HG03139 (cell line): ENCODE measurements at regions not wholly inside any gene's neighbourhood (a gene's known extent, or its start where the extent isn't known, plus 50 kb on each side); places are given as distances from the start of the nearest gene placed in this dataset.
"Not testable (repeated sequence)": the region's sequence is repeated elsewhere in the genome, so short reads cannot be mapped to it uniquely, and the experiment has no call there.

Experiments
- ATAC-seq: cut with Tn5 transposase; IDR thresholded peaks from one replicate; pipeline ENCODE4 v1.9.1; 2021; ENCODE audit not compliant: unreplicated experiment

DNA sequence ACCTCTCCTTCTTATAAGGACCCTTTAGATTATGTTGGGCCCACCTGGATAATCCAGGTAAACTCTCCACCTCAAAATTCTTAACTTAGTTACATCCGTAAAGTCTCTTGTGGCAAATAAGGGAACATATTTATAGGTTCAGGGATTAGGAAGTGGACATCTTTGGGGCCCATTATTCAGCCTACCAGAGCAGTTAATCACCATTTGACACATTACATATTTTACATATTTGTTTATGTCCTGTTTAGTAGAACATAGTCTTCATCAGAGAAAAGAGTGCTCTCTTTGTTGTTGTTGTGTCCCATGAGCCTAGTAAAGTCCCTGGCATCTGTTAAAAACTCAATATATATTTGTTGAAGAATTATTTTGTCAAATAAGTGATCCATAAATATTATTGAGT is 134.0 kb upstream of the SPATS2L start:
- no peak for ATAC-seq

DNA sequence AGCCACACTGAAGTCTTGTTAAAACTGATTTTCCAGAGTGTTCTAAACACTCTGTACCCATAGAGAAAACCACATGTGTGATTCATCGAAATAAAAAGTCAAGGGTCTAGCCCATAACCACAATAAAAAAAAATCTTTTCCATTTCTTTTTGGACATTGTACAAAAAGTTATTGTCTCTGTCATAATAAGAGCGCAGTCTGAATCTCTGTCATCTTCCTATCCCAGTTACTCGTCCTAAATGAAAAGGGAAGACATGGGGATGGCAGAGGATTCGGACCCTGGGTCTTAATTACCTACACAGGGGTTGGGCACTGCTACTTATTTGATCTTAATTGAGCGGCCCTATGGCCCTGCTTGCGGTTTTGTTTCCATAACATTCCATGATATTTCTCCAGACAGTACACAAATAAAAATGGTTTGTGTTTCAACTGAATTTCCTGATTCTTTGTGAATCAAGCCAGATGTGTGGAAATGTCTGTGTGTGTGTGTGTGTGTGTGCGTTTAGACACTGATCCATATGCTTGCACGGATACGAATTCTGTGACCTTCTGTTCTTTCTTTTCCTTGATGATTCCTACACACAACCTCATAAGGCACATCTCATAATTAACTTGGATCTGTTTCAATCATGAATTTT is 133.4 kb upstream of the SPATS2L start:
- no peak for ATAC-seq

DNA sequence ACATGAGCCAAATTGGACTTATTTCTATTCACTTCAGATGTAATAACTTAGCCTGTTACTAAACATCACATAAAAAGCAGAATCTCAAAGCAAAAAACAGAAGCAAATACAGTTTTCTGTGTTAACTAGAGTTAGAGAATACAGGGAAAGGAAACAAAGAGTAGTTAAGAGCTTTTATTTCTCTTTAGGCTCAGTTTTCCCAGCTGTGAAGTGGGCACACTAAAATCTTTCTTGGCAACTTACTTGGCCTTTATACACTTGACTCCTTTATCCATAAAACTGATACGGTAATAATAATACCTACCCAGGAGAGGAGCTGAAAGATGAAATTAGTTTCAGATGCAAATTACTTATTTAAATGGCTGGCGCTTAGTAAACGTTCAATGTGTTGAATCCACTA is 132.8 kb upstream of the SPATS2L start:
- ATAC-seq: no peak

DNA sequence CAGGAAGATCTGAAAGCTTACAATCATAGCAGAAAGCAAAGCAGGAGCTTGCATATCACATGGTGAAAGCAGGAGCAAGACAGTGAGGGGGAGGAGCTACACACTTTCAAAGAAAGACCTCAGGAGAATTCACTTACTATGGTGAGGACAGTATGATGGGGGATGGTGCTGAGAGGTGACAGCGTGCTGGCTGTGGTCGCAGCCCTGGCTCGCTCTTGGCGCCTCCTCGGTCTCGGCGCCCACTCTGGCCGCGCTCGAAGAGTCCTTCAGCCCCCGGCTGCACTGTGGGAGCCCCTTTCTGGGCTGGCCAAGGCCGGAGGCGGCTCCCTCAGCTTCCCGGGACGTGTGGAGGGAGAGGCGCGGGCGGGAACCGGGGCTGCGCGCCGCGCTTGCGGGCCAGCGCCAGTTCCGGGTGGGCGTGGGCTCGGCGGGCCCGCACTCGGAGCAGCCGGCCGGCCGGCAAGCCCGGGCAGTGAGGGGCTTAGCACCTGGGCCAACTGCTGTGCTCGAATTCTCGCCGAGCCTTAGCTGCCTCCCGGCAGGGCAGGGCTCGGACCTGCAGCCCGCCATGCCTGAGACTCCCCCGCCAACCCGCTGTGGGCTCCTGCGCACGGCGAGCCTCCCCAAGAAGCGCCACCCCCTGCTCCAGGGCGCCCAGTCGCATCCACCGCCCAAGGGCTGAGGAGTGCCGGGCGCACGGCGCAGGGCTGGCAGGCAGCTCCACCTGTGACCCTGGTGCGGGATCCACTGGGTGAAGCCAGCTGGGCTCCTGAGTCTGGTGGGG is 131.9 kb upstream of the SPATS2L start:
- ATAC-seq: no peak

GRCh38 chr2:200177971-200178911 is 128.3 kb upstream of the SPATS2L start:
- ATAC-seq: no peak

DNA sequence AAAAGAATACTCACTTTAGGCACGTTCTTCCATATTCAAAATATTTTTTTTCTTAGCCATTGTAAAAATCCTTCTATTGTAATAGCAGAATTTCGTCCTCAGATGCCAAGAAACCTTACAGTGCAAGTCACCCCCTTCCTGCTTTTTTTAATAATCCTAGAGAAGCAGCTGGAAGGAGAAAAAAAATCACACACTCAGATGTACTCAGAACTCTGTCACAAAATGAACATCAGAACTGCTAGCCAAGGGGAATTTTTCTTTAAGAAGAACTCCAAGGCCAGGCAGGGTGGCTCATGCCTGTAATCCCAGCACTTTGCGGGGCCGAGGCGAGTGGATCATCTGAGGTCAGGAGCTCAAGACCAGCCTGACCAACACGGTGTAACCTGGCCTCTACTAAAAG is 127.3 kb upstream of the SPATS2L start:
- ATAC-seq: no peak

- ATAC-seq: no peak
Observed at GRCh38 chr2:200180943-200181342, 125.5 kb upstream of the SPATS2L start.

DNA sequence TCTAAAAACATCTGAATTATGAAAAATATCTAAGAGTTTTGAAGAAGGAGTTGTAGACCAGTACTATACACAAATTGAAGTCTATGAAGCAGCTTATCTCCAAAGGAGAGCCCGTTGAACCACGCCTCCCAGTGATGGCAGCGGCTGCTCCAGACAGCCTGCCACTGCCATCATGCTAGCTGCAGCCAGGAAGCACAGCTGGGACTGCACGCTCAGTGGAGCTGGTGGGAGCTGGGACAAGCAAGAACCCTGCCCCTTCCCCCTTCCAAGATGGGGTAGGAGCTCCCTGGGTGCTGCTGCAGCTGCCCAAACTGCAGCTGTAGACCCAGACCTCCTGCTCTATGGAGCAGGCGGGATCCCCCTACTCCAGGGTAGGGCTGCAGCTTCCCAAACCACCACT is 124.7 kb upstream of the SPATS2L start:
- no peak for ATAC-seq

DNA sequence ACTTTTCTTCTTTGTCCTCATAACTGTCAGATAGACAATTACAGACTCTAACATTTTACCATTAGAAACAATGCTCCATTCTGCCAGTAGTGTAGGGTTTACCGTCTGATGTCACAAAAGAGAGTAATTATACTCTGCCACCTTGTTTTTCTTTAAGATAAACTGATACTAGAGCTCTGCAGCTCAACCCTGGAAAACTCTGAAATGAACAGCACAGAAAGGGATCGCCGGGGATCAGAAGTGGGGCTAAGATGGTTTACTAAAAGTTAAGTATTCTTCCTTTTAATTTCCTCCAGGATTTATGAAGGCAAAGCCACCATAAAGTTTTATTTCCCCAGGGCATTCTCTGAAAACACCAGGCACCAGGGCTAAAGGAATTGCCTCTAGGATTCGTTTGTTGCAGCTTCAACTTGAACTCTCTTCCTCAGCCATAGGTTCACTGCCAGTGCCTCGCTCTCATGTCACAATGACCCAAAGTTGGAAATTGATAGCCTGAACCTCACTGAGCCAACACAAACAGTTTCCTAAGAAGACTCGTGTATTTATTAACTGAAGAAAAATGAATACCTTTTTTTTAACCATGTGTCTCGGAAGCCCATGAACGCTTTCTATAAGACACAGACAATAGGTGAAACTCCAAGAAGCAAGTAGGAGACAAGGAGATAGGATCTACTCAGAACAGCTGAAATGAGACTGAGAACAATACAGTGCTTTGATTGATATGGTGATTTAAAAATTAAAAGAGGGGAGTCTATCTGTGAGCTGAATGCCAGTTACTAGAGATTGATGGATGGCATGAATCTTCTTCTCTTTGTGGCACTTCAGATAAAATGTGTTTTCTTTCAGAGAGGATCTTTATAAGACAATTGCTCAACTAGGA is 121.5 kb upstream of the SPATS2L start:
- ATAC-seq: no peak

DNA sequence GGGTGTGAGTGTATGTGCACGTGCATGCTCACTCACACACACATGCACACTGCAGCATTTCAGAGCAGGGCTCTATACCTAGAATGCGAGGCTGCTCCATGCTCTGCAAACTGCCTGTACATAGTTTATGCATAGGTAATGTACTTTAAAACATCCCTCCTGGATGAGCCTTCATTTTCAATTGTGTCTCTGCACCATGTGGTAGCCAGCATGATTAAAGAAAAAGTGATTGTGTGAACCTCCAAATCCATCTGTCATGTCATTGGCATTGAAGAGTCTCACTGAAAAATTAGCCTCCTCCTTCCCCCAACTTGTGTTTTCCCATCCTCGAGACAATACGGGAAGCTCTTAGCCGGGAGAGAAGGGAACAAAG is 120.9 kb upstream of the SPATS2L start:
- ATAC-seq: no peak

- ATAC-seq: no peak
Observed at GRCh38 chr2:200186002-200186401, 120.5 kb upstream of the SPATS2L start.

- no peak for ATAC-seq
Observed at GRCh38 chr2:200188876-200189275, 117.6 kb upstream of the SPATS2L start.

- no peak for ATAC-seq
Observed at GRCh38 chr2:200189964-200190363, 116.5 kb upstream of the SPATS2L start.

- no peak for ATAC-seq
Observed at GRCh38 chr2:200193331-200193730, 113.2 kb upstream of the SPATS2L start.

DNA sequence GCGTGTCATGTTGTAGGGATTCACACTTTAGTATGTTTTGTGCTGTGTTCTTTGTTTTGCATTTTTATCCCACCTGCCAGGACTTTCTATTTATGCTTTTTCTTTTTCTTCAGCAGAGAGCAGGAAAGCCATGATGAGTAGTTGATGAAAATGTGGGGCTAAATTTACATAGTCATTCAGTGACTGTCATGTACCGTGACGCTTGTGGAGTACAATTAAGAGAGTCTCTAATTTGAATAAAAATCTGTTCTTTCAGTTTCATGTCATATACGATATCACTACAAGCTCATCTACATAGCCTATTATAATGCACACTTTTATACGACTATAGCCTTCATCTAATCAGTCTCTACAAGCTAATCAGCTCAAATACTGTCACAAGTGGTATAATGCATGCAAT is 112.7 kb upstream of the SPATS2L start:
- peak; percentile 63 for ATAC-seq

DNA sequence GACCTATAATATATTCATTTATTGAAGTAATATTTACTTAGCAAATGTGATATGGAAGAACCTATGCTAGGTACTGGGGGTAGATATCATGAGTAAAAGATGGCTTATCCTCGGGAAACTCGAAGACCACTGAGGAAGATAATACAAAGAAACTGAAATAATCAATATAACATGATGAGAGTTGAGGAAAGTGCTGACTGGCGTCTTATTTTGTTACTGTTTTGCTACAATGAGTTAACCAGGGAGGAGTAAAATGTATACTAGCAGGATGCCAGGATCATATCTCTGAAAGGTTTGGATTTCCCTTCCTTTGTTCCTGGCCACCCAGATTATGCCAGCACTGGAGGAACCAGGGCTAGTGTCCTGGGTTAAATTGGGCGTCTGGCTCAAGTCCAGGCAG is 111.7 kb upstream of the SPATS2L start:
- ATAC-seq: no peak

DNA sequence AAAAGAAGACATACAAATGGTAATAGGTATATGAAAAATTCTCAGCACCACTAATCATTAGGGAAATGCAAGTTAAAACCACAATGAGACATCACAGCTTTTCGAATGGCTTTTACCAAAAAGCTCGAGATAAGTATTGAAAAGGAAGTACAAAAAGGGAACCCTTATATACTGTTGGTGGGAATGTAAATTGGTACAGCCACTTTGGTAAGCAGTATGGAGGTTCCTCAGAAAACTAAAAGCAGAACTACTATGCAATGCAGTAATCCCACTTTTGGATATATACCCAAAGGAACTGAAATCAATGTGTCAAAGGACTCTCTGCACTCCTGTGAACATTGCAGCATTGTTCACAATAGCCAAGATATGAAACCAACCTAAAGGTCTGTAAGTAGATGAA is 107.5 kb upstream of the SPATS2L start:
- no peak for ATAC-seq

GRCh38 chr2:200199576-200200263 is 106.8 kb upstream of the SPATS2L start:
- ATAC-seq: no peak

GRCh38 chr2:200201839-200202238 is 104.7 kb upstream of the SPATS2L start:
- ATAC-seq: not testable (repeated sequence)

DNA sequence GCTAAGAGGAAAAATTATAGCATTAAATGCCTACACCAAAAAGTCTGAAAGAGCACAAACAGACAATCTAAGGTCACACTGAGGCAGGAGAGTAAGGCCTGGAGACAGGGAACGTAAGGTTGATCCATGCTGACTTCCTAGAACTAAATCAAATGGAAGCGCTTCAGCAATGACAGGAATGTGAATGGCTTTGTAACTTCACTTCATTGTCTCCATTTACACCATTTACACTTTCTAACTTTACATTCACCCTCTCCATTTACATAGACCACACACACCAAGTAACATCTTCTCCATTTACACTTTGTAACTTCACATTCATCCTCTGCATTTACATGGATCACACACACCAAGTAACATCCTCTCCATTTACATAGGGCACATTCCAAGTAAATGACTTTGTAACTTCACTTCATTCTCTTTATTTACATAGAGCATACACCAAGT is 103.1 kb upstream of the SPATS2L start:
- no peak for ATAC-seq
